ENCODE measurements at regions not wholly inside any gene's neighbourhood (a gene's known extent, or its start where the extent isn't known, plus 50 kb on each side); places are given as distances from the start of the nearest gene placed in this dataset.

DNA sequence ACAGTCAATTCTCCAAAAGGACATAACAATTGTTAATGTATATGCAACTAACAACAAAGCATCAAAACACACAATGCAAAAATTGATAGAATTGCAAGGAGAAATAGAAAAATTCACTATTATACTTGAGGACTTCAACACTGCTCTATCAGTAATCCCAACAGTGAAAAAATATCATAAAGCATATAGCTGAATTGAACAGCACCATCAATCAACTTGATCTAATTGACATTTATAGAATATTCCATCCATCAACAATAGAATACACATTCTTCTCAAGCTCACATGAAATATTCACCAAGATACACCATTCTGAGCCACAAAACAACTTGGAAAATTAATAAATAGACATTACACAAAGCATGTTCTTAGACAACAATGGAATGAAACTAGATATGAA, 60.1 kb upstream of the ASXL3 start:
- no peak overlapping the region for H3K4me3 ChIP-seq (ENCODE audit: low read depth, low read length)
- TF ChIP-seq, protein P1, sequence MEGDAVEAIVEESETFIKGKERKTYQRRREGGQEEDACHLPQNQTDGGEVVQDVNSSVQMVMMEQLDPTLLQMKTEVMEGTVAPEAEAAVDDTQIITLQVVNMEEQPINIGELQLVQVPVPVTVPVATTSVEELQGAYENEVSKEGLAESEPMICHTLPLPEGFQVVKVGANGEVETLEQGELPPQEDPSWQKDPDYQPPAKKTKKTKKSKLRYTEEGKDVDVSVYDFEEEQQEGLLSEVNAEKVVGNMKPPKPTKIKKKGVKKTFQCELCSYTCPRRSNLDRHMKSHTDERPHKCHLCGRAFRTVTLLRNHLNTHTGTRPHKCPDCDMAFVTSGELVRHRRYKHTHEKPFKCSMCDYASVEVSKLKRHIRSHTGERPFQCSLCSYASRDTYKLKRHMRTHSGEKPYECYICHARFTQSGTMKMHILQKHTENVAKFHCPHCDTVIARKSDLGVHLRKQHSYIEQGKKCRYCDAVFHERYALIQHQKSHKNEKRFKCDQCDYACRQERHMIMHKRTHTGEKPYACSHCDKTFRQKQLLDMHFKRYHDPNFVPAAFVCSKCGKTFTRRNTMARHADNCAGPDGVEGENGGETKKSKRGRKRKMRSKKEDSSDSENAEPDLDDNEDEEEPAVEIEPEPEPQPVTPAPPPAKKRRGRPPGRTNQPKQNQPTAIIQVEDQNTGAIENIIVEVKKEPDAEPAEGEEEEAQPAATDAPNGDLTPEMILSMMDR (IDR thresholded peaks at IDR 0.05; ENCODE audit: low read depth, low read length) = no peak
- ChIA-PET POLR2A (no interaction called here), CTCF (no interaction called here)
- no peak overlapping the region for H3K27ac ChIP-seq (ENCODE audit: low read depth, low read length)
- no peaks in the 10 kb centered on the region for H3K27me3 ChIP-seq (ENCODE audit: control insufficient read depth, insufficient read depth, low read length)
- H3K9me3 ChIP-seq (ENCODE audit: control insufficient read depth, insufficient read depth, low read length) = no peaks in the 10 kb centered on the region
- no peak for DNase-seq (ENCODE audit: low read depth, low spot score)

DNA sequence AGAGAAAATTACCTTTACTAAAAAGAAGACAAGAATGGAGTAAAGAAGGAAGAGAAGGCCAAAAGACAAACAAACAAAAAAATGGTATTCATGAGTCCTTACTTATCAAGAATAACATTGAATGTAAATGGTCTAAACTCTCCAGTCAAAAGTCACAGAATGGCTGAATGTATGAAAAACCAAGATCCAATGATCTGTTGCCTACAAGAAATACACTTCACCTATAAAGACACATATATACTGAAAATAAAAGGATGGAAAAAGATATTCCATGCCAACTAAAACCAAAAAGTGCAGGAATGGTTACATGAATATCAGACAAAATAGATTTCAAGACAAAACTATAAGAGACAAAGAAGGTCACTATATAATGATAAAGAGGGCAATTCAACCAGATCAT, 65.0 kb upstream of the ASXL3 start:
- Histone ChIP-seq H3K27me3 (ENCODE audit: control insufficient read depth, insufficient read depth, low read length) (no peaks in the 10 kb centered on the region), H3K9me3 (ENCODE audit: control insufficient read depth, insufficient read depth, low read length) (no peaks in the 10 kb centered on the region), H3K27ac (ENCODE audit: low read depth, low read length) (no peak overlapping the region), H3K4me3 (ENCODE audit: low read depth, low read length) (no peak overlapping the region)
- CTCF ChIA-PET = no interaction called here
- POLR2A ChIA-PET = no interaction called here
- DNase-seq (ENCODE audit: low read depth, low spot score) = no peak
- TF ChIP-seq, protein P1 (IDR thresholded peaks at IDR 0.05; ENCODE audit: low read depth, low read length) = no peak

DNA sequence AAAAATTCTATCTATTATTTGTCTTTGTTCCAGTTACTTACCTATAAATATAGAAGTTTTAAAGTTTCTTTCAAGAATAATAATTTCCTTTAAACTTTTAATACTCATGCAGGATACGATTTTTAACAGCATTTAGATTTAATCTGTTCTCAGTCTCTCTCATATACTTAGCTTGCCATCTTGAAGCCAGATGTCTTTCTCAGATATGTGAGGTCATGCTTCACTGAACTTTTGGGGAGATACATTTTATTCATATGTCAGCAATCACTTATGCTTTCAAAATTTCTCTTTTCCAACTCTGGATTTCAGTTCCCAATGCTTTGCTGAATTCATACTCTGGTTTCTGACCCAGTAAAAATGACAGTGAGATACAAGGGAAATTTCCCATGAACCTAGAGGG, 66.5 kb upstream of the CCDC178 start:
- POLR2A ChIA-PET = no interaction called here
- no peaks in the 10 kb centered on the region for H3K27me3 ChIP-seq (ENCODE audit: control insufficient read depth, insufficient read depth, low read length)
- TF ChIP-seq, protein P1 (IDR thresholded peaks at IDR 0.05; ENCODE audit: low read depth, low read length) = no peak
- no peak overlapping the region for H3K4me3 ChIP-seq (ENCODE audit: low read depth, low read length)
- no peak overlapping the region for H3K27ac ChIP-seq (ENCODE audit: low read depth, low read length)
- no peaks in the 10 kb centered on the region for H3K9me3 ChIP-seq (ENCODE audit: control insufficient read depth, insufficient read depth, low read length)
- DNase-seq (ENCODE audit: low read depth, low spot score) = no peak
- CTCF ChIA-PET = interaction anchor here (0.6 kb wide), 1 partner anchor 1137 kb away, joined by 5 read pairs; no protein-coding TSS in a partner anchor

DNA sequence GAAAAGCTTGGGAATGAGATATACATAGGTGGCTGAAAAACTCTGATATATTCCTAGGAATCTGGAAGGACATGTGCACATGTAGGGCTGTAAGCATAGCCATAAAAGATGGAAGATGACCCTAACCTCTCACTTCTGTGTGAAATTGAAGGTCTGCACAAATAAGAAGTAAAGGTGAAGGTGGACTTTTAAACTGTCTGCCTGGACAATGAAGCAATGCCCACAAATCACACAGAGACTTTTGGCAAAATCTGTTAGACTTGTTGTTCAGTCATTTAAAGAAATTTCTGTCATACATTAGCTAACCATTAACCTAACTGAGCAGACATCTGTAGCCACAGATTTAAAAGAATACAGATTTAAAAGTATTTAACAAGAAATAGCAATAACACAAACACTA, 65.3 kb upstream of the CCDC178 start:
- Histone ChIP-seq H3K4me3 (ENCODE audit: low read depth, low read length) (no peak overlapping the region), H3K27me3 (ENCODE audit: control insufficient read depth, insufficient read depth, low read length) (no peaks in the 10 kb centered on the region), H3K9me3 (ENCODE audit: control insufficient read depth, insufficient read depth, low read length) (no peaks in the 10 kb centered on the region), H3K27ac (ENCODE audit: low read depth, low read length) (no peak overlapping the region)
- ChIA-PET CTCF (no interaction called here), POLR2A (no interaction called here)
- TF ChIP-seq, protein P1 (IDR thresholded peaks at IDR 0.05; ENCODE audit: low read depth, low read length) = no peak
- DNase-seq (ENCODE audit: low read depth, low spot score) = no peak

DNA sequence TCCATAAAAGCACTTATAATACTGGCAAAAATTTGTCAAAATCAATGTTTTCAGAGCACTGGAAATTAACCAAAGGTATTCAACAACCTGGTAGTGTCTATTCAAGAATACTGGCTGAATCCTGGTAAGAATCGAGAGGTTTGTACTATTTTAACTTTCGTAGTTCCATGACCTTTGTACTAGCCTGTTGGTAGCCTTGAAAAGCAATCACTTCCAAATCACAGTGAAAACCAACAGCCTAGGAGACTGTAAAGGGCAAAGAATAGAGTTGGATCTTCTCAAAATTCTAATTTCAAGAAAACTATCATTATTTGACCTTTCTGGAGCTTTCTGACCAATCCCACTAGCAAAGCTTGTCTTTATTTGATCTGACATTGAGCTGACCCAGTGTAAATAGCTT, 64.8 kb upstream of the CCDC178 start:
- Histone ChIP-seq H3K4me3 (ENCODE audit: low read depth, low read length) (no peak overlapping the region), H3K27ac (ENCODE audit: low read depth, low read length) (no peak overlapping the region), H3K27me3 (ENCODE audit: control insufficient read depth, insufficient read depth, low read length) (no peaks in the 10 kb centered on the region), H3K9me3 (ENCODE audit: control insufficient read depth, insufficient read depth, low read length) (no peaks in the 10 kb centered on the region)
- DNase-seq (ENCODE audit: low read depth, low spot score) = no peak
- TF ChIP-seq, protein P1 (IDR thresholded peaks at IDR 0.05; ENCODE audit: low read depth, low read length) = no peak
- CTCF ChIA-PET = no interaction called here
- POLR2A ChIA-PET = no interaction called here
